Glutamatergic neuron (in vitro differentiated cells): ENCODE measurements at regions not wholly inside any gene's neighbourhood (a gene's known extent, or its start where the extent isn't known, plus 50 kb on each side); places are given as distances from the start of the nearest gene placed in this dataset.

Experiments used
- DNase-seq: peaks from one replicate; pipeline ENCODE4 v3.0.0; 2022
- H3K27ac Mint-ChIP-seq: one replicate; pipeline ENCODE4 v1.8.0; 2020; ENCODE audit warnings: mild to moderate bottlenecking, mixed read lengths, inconsistent platforms; ENCODE audit not compliant: unreplicated experiment
- H3K27me3 Mint-ChIP-seq: one replicate; pipeline ENCODE4 v1.8.0; 2020; ENCODE audit warnings: mild to moderate bottlenecking, moderate library complexity, mixed read lengths, inconsistent platforms; ENCODE audit not compliant: unreplicated experiment
- H3K36me3 Mint-ChIP-seq: one replicate; pipeline ENCODE4 v1.8.0; 2020; ENCODE audit warnings: mild to moderate bottlenecking, mixed read lengths, inconsistent platforms; ENCODE audit not compliant: unreplicated experiment
- H3K4me1 Mint-ChIP-seq: one replicate; pipeline ENCODE4 v1.8.0; 2020; ENCODE audit warnings: mild to moderate bottlenecking, low read depth, mixed read lengths, inconsistent platforms; ENCODE audit not compliant: unreplicated experiment
- H3K4me3 Mint-ChIP-seq: one replicate; pipeline ENCODE4 v1.8.0; 2020; ENCODE audit warnings: mild to moderate bottlenecking, mixed read lengths, inconsistent platforms; ENCODE audit not compliant: unreplicated experiment
- H3K9me3 Mint-ChIP-seq: one replicate; pipeline ENCODE4 v1.8.0; 2020; ENCODE audit warnings: mild to moderate bottlenecking, moderate library complexity, mixed read lengths, inconsistent platforms; ENCODE audit not compliant: unreplicated experiment
- TF ChIP-seq, protein P1 (sequence below): fragments of 200-600 bp; sonication (generic); IDR thresholded peaks from one replicate; pipeline ENCODE4 v1.5.0; 2021; ENCODE audit not compliant: partially characterized antibody, unreplicated experiment

DNA sequence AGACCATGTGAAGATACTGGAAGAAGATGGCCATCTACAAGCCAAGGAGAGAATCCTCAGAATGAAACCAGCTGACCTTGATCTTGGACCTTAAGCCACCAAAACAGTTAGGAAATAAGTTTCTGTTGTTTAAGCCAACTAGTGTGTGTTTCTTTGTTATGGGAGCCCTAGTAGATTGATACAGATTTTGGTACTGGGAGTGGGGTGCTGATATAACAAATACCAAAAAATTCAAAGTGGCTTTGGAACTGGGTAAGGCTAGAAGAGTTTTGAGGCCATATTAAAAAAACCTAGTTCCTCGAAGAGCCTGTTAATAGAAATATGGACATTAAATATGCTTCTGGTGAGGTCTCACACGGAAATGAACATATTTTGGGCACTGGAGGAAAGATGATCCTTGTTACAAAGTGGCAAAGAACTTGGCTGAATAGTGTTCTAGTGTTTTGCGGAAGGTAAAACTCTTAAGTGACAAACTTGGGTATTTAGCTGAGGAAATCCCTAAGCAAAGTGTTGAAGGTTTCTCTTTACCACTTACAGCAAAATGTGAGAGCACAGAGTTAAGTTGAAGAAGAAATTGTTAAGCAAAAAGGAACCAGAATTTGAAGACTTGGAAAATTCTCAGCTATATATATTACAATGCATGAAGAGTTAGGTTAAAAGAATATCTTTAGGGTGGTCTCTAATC, 55.1 kb upstream of the CD83 start:
- Mint-ChIP-seq H3K27me3 (no peaks in the 10 kb centered on the region), H3K4me3 (no peak overlapping the region), H3K9me3 (no peaks in the 10 kb centered on the region), H3K36me3 (peaks cover 5% of the 10 kb centered on the region), H3K27ac (no peak overlapping the region), H3K4me1 (no peaks in the 10 kb centered on the region)
- TF ChIP-seq, protein P1, sequence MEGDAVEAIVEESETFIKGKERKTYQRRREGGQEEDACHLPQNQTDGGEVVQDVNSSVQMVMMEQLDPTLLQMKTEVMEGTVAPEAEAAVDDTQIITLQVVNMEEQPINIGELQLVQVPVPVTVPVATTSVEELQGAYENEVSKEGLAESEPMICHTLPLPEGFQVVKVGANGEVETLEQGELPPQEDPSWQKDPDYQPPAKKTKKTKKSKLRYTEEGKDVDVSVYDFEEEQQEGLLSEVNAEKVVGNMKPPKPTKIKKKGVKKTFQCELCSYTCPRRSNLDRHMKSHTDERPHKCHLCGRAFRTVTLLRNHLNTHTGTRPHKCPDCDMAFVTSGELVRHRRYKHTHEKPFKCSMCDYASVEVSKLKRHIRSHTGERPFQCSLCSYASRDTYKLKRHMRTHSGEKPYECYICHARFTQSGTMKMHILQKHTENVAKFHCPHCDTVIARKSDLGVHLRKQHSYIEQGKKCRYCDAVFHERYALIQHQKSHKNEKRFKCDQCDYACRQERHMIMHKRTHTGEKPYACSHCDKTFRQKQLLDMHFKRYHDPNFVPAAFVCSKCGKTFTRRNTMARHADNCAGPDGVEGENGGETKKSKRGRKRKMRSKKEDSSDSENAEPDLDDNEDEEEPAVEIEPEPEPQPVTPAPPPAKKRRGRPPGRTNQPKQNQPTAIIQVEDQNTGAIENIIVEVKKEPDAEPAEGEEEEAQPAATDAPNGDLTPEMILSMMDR, result no peak
- no peak for DNase-seq

DNA sequence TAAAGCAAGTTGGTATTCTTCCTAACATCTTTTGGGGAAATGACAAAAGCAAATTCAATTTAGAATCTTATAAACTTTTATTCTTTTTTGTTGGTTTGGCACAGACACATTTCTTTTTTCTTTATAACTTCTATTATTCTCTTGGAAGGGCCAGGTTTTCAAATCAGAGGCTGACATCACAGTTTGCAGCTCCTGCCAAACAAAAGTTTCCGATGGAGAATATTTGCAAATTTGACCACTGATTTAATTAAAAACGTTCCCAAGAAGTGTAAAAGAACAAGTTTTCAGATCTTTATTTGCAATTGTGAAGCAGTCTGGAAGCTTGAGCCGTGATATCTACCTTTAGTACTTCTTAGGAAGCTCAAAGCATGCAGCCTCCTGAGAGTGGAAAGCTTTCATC, 53.8 kb upstream of the CD83 start:
- peaks cover 2% of the 10 kb centered on the region for H3K27me3 Mint-ChIP-seq
- peaks cover 2% of the 10 kb centered on the region for H3K4me1 Mint-ChIP-seq
- TF ChIP-seq, protein P1, result no peak
- no peak overlapping the region for H3K27ac Mint-ChIP-seq
- H3K36me3 Mint-ChIP-seq, result peaks cover 5% of the 10 kb centered on the region
- DNase-seq, result no peak
- H3K9me3 Mint-ChIP-seq, result no peaks in the 10 kb centered on the region
- no peak overlapping the region for H3K4me3 Mint-ChIP-seq

DNA sequence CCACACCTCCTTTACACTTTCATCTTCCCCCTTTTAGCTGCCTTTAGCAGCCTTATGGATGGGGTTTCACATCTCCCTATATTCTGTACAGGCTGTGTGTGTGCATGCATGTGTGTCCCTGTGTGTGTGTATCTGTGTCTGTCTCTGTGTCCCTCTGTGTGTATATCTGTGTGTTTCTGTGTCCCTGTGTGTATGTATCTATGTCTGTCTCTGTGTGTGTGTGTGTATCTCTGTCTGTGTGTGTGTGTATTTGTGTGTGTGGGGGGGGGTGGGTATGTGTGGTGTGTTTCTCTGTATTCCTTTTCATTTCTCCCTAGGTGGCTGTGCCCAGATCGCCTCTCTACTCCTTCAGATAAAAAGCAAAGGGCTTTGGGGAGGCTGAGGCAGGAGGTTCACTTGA, 52.2 kb upstream of the CD83 start:
- peaks cover 2% of the 10 kb centered on the region for H3K27me3 Mint-ChIP-seq
- no peak for DNase-seq
- no peak overlapping the region for H3K27ac Mint-ChIP-seq
- no peak overlapping the region for H3K4me3 Mint-ChIP-seq
- no peaks in the 10 kb centered on the region for H3K9me3 Mint-ChIP-seq
- TF ChIP-seq, protein P1, result no peak
- peaks cover 5% of the 10 kb centered on the region for H3K36me3 Mint-ChIP-seq
- H3K4me1 Mint-ChIP-seq, result peaks cover 2% of the 10 kb centered on the region

DNA sequence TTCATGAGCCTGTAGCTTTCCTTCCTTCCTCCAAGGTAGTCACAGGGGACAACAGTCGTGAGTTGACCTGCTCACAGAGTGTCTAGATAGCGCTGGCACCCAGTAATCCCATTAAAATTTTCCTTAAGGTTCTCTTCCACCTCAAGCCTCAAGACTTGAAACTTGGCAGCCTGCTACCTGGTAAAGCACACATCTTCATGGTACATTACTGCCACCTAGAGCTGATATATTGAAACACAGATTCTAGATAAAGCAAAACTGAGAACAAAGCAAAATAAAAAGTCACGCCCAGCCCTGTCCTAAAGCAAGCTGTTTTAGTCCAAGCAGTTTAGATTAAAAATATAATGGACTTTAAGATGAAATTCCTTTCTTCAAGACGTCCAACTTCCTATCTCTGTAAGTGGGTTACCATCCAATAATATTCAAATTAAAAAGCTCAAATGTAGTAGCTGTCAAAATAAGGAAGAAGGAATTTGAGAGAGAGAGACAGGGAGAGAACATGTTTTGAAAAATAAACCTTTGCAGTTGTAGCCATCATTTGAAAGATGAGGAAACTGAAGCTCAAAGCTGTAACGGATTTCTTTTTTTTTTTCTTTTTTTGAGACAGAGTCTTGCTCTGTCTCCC, 50.7 kb upstream of the CD83 start:
- Mint-ChIP-seq H3K4me1 (peaks cover 2% of the 10 kb centered on the region), H3K9me3 (no peaks in the 10 kb centered on the region), H3K27ac (peak overlapping the region; percentile 45), H3K27me3 (peaks cover 2% of the 10 kb centered on the region), H3K4me3 (no peak overlapping the region), H3K36me3 (peaks cover 5% of the 10 kb centered on the region)
- no peak for DNase-seq
- TF ChIP-seq, protein P1, result peak; percentile 75

DNA sequence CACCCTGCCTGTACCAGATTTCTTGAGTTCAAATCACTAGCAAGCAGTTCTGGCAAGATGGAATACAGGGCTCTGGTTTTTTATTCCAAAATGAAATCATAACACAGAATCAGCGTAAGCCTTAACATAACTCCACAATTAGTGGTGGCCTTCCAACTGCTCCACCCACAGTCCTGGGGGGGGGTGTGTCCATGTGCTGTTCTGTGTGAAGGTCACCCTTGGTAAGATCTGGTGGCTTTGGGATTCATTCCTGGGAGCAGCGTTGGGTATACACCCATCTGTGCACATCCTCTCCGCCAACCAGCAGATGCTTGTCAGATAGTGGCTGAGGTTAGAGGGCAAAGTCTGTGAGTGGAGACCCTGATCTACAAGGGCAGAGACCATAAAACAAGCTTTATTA, 49.9 kb upstream of the CD83 start:
- Mint-ChIP-seq H3K36me3 (no peaks in the 10 kb centered on the region), H3K4me1 (peaks cover 2% of the 10 kb centered on the region), H3K27me3 (peaks cover 2% of the 10 kb centered on the region), H3K4me3 (no peak overlapping the region), H3K27ac (no peak overlapping the region), H3K9me3 (no peaks in the 10 kb centered on the region)
- TF ChIP-seq, protein P1, result no peak
- DNase-seq, result no peak
